DMS114 treated with DMSO at 0.1 percent for 48 hours (cell line): ENCODE measurements at regions not wholly inside any gene's neighbourhood (a gene's known extent, or its start where the extent isn't known, plus 50 kb on each side); places are given as distances from the start of the nearest gene placed in this dataset.
"Not testable (repeated sequence)": the region's sequence is repeated elsewhere in the genome, so short reads cannot be mapped to it uniquely, and the experiment has no call there.

Source experiments
- DNase-seq: peaks from one replicate; lab custom pipeline; 2025; ENCODE audit not compliant: unreplicated experiment; lab: John Stamatoyannopoulos, UW

GRCh38 chr16:88162778-88163177 lies 211.5 kb downstream of the BANP start:
- DNase-seq = not testable (repeated sequence)

GRCh38 chr16:88164196-88165039 lies 213.2 kb downstream of the BANP start:
- DNase-seq = not testable (repeated sequence)

- DNase-seq = not testable (repeated sequence)
Measured at GRCh38 chr16:88165040-88165544, 213.9 kb downstream of the BANP start.

- not testable (repeated sequence) for DNase-seq
Measured at GRCh38 chr16:88165683-88166082, 214.4 kb downstream of the BANP start.

GRCh38 chr16:88166209-88166773 lies 215.1 kb downstream of the BANP start:
- DNase-seq = not testable (repeated sequence)

GRCh38 chr16:88167798-88168556 lies 214.8 kb upstream of the ZNF469 start:
- not testable (repeated sequence) for DNase-seq

- DNase-seq = not testable (repeated sequence)
Measured at GRCh38 chr16:88168557-88168949, 214.2 kb upstream of the ZNF469 start.

- DNase-seq = not testable (repeated sequence)
Measured at GRCh38 chr16:88169136-88169830, 213.5 kb upstream of the ZNF469 start.

GRCh38 chr16:88169831-88170165 lies 213.0 kb upstream of the ZNF469 start:
- DNase-seq = not testable (repeated sequence)

GRCh38 chr16:88170528-88170991 lies 212.2 kb upstream of the ZNF469 start:
- DNase-seq = no peak

GRCh38 chr16:88171126-88171525 lies 211.6 kb upstream of the ZNF469 start:
- DNase-seq = not testable (repeated sequence)

GRCh38 chr16:88176184-88176583 lies 206.6 kb upstream of the ZNF469 start:
- not testable (repeated sequence) for DNase-seq

- DNase-seq = not testable (repeated sequence)
Measured at GRCh38 chr16:88176591-88177180, 206.1 kb upstream of the ZNF469 start.

- not testable (repeated sequence) for DNase-seq
Measured at GRCh38 chr16:88178251-88178650, 204.5 kb upstream of the ZNF469 start.

- DNase-seq = not testable (repeated sequence)
Measured at GRCh38 chr16:88178896-88179295, 203.9 kb upstream of the ZNF469 start.

- DNase-seq = not testable (repeated sequence)
Measured at GRCh38 chr16:88182967-88183881, 199.5 kb upstream of the ZNF469 start.

GRCh38 chr16:88184053-88184452 lies 198.7 kb upstream of the ZNF469 start:
- not testable (repeated sequence) for DNase-seq

GRCh38 chr16:88184566-88185355 lies 198.0 kb upstream of the ZNF469 start:
- not testable (repeated sequence) for DNase-seq
